ENCODE measurements at regions not wholly inside any gene's neighbourhood (a gene's known extent, or its start where the extent isn't known, plus 50 kb on each side); places are given as distances from the start of the nearest gene placed in this dataset.

GRCh38 chr13:37406031-37406430, 192.5 kb downstream of the POSTN start:
- ATAC-seq: no peak

GRCh38 chr13:37403776-37404527, 194.6 kb downstream of the POSTN start:
- no peak for ATAC-seq

- ATAC-seq: no peak
Measured at GRCh38 chr13:37401721-37402120, 196.8 kb downstream of the POSTN start.

DNA sequence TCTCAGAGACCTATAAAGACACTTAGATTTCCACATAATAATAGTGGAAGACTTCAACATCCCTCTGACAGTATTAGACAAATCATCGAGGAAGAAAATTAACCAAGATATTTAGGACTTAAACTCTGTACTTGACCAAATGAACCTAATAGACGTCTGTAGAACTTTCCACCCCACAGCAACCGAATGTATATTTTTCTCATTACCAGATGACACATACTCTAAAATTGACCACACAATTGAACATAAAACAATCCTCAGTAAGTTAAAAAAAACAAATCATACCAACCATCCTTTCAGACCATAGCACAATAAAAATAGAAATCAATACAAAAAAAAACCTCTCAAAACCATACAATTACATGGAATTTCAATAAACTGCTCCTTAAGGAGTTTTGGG, 201.0 kb downstream of the POSTN start:
- no peak for ATAC-seq

GRCh38 chr13:37395544-37395943, 203.0 kb downstream of the POSTN start:
- ATAC-seq: no peak

DNA sequence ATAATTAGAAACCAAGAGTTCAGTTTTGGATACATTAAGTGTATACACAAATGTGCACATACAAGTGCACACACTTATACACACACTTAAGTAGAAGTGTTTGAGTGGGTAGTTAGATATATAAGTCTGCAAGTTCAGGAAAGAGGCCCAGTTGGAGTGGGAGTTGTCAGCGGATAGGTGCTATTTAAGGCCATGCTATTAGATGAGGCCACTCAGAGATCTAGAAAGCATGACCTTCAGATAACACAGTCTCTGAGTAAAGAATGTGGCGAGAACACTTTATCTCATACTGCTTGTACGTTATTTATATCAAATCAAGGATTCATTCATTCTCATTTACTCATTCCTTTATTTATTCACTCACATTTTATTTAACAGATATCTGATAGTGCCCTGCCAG, 206.2 kb downstream of the POSTN start:
- ATAC-seq: no peak

DNA sequence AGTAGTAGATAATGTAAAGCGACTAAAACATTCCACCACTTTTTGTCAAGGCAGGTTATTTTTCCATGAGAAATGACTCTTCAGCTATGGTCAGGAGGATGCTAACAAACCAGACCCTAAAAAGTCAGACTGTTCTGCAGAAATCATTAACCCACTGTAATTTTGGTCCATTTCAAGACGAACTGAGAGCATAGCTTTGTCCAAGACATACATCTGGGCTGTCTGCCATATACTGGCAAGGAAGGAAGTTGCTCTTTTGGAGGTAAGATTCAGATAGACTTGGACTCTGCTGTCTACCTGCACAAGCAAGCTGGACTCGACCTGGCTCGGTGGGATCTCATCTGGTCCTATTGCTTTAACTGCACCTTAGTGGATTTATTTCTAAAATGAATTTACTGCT, 207.8 kb downstream of the POSTN start:
- no peak for ATAC-seq

DNA sequence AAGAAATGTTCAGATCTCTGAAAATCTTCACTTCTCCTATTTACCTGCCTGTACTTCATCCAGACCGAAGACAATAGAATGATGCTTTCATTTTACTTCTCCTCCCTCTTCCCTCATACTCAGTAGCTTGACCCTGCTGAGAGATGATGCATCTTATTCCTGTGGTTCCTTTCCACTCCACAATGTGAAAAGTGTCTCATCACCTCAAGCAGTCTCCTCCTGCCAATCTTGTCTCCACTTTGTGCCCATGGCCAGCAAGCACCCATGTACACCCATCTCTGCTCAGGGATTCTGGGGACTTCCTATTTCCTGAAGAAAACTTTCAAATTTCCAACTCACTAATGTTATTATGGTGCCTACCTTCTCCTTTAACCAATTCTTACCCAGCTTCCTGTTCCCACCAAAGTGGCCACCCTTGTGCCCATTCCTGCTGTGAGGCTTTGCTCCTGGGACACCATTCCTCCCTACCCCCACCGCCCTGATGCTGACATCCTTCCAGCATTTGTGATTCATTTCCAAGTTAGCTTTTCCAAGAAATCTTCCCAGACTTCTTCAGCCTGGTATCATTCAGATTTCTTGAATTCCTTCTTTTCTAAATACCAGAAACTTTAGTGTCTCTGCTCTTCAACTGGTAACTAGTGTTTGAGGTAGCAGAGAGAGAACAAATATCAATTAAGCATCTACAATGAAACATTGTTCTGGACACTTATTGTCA, 212.5 kb downstream of the POSTN start:
- ATAC-seq: no peak

- no peak for ATAC-seq
Measured at GRCh38 chr13:37385248-37385647, 213.3 kb downstream of the POSTN start.

DNA sequence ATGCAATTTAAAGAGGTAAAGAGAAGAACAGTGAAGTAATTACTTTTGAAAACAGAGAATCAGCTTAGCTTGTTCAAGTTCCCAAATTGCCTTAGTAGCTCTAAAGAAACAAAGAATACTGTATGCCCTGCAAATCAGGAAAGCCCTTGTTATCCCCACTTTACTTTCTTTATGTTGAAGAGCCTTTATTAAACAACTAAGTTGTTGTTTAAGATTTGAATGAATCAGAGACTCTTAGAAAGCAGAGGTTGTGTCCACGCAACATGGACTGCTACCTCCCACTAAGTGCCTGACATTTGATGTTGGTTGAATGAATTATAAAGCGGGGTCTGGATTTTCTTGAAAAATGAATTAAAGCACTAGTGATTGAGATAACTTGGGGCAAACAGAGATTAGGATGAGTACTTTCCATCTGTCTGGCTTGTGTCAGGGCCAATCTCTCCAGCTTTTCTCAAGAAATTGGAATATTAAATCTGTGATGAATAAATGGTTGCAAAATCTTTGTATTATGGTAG, 214.7 kb downstream of the POSTN start:
- no peak for ATAC-seq

DNA sequence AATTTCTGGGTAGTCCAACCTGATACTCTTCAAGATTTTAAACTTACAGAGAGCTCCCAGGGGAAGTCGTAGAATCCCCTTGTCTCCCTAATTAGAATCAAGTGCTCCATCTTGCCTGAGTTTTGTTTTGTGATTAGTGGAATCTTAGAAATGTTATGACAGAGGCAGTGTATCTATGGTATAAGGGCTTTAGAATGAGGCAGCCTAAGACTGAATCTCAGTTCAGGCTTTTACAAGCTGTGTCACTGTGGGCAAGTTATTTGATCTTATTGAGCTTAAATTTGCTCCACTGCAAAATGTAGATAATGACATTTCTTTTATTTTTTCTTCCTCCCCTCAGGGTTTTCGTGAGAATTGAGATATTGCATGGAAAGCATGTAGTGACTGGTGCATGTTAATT, 215.5 kb downstream of the POSTN start:
- no peak for ATAC-seq

DNA sequence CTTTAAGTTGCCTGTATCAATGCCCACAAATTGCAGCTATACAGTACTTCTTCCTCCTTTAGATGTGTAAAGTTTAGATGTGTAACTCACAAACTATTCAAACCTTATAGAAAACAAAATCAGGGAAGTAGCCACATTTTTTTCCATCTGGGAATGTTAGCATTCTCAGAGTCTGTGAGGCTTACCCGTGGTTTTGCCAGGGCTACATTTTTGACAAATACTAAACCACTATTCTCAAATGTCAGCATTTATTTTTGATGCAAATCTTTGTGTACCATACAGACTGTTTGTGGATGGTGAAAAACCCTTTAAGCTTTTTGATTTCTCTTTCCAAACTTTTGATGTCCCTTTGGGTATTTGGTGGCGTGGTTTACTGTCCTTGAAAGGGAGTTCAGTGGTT, 216.4 kb downstream of the POSTN start:
- no peak for ATAC-seq

GRCh38 chr13:37381502-37381901, 217.1 kb downstream of the POSTN start:
- no peak for ATAC-seq

DNA sequence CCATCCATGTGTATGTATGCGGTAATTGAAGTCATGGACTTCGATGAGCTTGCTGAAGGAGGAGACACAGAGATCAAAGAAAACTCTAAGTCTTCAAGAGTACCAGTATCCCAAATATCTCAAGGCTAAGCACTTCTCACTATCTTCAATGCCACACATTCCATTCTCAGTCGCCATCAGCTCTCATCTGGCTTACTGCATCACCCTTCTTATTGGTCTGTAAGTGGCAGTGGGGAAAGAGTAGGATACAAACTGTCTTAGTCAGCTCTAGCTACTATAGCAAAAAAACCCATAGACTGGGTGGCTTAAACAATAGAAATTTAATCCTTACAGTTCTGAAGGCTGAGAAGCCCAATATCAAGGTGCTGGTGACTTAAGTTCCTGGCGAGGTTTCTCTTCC, 218.7 kb downstream of the POSTN start:
- ATAC-seq: no peak

DNA sequence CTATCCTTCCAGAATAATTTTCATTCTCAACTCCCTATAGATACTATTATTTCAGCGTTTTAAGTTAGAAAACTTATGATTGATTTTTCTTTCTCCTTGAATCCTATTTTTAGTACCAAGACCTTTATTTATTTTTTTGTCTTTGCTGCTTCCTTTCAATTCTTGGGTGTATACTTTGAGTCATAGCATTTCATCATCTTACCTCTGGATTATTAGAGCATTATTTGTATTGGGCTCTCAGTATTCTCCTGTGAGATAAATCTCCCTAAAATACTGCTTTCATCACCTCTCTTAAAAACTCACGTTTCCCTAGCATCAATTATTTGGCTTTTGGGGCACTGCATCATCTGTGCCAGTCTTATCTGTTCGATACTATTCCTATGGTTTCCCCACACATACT, 222.8 kb downstream of the POSTN start:
- no peak for ATAC-seq

GRCh38 chr13:37375071-37375470, 223.5 kb downstream of the POSTN start:
- no peak for ATAC-seq

DNA sequence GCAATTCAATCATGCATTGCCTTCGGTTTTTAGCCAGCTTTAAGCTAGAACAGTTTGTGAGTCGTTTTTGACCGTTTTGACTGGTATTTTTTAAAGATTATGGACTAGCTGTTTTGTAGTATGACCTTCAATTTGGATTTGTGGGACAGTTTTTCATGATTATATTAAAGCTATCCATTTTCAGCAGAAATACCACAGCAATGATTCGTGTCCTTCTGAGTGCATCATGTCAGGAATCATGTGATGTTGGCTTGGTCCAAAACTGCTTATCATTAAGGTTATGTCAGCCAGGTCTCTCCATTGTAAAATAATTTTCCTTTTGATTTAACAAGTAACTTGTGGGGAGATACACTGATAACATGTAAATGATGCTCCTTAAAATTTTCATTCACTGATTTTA, 229.0 kb downstream of the POSTN start:
- ATAC-seq: no peak

DNA sequence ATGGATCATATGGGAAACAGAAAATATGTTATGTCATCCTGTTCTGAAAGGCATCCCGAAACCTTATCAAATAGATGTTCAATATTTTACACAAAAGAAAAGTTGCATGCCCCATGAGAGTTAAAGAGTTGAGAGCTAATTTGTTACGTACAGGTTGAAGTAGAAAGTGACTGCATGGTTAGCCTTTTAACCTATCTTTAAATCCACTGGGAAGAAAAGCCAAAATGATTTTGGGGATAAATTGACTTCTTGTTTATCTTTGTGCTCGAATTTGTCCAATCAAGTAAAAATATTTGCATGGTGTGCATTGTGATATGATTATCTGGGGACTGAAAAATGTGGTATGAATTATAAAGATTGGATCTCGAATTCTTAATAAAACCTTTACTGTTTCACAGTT, 230.1 kb downstream of the POSTN start:
- no peak for ATAC-seq

GRCh38 chr13:37366044-37366770, 232.4 kb downstream of the POSTN start:
- no peak for ATAC-seq

DNA sequence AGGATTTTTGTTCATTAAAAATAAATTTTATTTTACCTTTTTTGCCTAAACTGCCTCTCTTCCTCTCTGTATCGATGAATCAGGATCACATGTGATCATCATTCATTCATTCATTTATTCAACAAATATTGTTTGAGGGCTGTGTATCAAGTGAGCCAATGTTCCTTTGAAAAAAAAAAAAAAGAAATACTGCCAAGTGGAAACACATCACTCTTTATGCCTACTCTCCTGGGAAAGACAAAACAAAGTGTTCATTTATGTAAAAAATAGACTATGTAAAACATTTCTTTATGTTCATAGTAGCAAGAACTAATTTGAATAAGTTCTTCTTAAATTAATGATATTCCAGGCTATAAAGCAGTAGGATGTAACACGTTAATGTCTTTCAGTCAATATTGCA, 233.1 kb downstream of the POSTN start:
- ATAC-seq: no peak

DNA sequence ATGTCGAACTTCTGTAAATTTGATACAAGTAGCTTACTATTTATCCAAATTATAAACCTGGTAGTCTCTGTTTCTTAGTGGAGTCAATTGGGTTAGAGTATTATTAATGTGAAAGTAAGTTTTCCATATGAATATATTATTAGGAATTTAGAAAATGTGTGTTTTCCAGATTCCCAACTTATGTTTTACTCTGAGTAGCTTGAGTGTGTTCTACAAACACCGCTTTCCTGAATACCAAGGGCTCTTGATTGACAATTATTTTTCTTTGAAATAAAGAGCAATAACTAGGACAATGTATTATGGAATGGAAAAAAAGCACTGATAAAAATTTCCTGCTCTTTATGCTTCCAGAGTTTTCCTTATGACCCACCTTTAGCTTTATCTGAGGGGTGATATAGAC, 233.6 kb downstream of the POSTN start:
- no peak for ATAC-seq

DNA sequence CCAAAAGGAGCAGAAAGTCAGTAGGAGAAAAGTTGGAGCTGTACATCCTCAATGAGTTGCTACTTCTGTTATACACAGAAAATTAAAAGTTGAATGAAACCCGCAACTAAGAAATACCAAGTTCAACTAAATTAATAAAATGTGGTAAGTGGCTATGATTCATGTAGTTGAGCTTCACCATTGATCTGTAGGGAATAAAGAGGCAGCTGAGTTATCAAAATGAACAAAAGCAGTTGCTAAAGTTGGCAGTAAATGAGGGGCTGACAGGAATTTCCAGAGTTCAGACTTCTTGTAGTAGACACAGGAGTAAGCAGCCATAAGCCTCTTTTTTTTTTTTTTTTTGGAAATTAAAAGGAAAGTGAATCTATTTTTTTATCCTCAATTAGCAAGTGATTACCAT, 234.6 kb downstream of the POSTN start:
- no peak for ATAC-seq

DNA sequence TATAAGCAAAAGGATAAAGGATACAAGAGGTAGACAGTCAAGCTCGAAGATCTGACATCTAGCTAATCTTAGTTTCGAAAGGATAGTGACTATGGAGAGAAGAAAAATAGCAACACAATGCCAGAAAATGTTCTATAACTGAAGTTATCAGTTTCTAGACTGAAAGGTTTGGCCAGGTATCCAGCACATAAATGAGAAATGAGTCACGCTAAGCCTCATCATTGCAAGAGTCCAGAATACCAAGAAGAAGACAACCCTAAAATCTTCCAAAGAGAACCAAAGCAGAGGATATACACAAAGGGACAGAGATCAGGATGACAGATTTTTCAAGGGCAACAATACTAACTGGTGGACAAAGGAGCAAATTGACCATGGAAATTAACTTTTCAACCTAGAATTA, 237.0 kb downstream of the POSTN start:
- no peak for ATAC-seq

DNA sequence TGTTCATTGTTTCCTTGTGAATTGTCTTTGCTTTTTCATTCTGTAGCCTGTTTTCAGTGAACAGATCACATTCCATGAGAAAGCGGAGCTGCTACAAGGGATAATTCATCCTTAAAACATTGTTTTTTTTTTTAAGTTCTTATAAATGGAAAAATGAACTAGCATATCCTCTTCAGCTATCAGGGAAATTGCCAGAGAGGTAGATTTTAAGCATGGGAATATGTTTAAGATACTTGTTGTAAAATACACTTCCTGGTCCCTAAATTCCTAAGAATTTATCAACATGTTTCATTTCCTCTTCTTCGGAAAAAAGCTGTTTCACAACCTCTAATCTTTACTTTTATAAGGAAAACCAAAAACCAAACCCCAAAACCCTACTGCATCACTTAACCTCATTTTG, 238.0 kb downstream of the POSTN start:
- ATAC-seq: no peak

Data from esophagus mucosa (tissue), 1 donor.